ENCODE measurements at regions not wholly inside any gene's neighbourhood (a gene's known extent, or its start where the extent isn't known, plus 50 kb on each side); places are given as distances from the start of the nearest gene placed in this dataset.
"Not testable (repeated sequence)": the region's sequence is repeated elsewhere in the genome, so short reads cannot be mapped to it uniquely, and the experiment has no call there.

DNA sequence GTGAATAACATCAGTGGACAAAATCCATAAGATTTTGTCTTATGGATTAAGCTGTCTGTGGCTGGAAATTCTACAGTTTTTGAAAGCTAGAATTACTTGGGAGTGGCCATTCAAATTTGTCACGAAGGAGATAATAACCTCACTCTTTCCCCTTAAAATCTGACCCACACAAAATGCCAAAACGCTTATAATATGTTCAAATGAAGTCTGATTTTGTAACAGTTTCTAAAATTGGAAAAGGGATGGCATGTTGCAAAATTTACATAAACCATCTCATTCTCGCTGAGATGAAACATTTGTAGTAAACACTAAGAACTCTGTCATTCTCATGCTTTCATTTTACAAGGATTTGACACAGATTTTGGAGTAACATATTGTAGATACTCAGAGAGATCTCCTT lies 112.7 kb downstream of the GJA1 start:
- DNase-seq (ENCODE audit: low read depth) = no peak

DNA sequence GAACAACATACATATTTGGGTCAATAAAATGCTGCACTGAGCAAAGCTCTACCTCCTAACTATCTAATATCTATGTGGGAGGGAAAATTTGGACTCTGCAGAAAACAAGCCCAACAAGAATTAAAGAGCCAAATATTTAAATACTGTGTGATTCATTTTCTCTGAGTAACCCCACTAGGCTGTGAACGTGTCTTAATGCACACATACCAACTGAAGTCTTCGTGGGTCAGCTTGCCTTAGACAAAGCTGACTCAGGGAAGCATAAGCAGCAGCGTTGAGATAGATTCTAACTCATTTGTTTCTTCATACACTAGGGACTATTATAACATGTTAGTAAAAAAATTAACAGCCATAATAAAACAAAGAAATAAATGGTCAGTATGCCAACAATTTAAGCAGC lies 114.3 kb downstream of the GJA1 start:
- no peak for DNase-seq (ENCODE audit: low read depth)

DNA sequence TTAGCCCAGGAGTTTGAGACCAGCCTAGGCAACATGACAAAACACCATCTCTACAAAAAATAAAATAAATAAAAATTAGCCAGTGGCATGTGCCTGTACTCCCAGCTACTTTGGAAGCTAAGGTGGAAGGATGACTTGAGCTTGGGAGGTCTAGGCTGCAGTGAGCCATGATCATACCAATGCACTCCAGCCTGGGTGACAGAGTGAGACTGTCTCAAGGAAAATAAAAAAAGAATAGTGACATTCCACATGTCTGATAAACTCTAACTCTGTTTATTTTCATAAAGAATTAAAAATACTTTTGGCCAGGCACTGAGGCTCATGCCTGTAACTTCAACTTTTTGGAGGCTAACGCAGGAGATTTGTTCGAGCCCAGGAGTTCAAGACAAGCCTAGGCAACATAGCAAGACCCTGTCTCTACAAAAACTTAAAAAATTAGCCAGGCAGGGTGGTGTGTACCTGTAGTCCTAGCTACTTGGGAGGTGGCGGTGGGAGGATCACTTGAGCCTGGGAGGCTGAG lies 115.1 kb downstream of the GJA1 start:
- no peak for DNase-seq (ENCODE audit: low read depth)

DNA sequence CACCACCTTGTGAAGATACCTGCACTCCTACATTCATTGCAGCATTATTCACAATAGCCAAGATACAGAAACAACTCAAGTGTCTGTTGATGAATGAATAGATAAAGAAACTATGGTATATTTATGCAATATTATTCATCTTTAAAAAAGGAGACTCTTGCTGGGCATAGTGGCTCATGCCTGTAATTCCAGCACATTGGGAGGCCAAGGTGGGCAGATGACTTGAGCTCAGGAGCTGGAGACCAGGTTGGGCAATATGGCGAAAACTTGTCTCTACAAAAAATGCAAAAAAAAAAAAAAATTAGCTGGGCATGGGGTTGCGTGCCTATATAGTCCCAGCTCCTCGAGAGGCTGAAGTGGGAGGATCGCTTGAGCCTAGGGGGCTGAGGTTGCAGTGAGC lies 119.8 kb downstream of the GJA1 start:
- DNase-seq (ENCODE audit: low read depth) = no peak

DNA sequence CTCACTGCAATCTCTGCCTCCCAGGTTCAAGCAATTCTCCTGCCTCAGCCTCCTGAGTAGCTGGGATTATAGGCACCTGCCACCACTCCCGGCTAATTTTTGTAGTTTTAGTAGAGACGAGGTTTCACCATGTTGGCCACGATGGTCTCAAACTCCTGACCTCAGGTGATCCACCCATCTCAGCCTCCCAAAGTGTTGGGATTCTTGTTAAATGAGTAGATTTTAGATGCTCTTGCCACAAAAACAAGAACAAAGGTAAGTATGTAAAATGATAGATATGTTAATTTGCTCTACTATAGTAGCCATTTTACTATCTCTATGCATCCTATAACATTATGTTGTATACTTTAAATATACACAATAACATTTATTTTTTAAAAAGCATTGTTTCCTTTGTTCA lies 120.7 kb downstream of the GJA1 start:
- not testable (repeated sequence) for DNase-seq (ENCODE audit: low read depth)

DNA sequence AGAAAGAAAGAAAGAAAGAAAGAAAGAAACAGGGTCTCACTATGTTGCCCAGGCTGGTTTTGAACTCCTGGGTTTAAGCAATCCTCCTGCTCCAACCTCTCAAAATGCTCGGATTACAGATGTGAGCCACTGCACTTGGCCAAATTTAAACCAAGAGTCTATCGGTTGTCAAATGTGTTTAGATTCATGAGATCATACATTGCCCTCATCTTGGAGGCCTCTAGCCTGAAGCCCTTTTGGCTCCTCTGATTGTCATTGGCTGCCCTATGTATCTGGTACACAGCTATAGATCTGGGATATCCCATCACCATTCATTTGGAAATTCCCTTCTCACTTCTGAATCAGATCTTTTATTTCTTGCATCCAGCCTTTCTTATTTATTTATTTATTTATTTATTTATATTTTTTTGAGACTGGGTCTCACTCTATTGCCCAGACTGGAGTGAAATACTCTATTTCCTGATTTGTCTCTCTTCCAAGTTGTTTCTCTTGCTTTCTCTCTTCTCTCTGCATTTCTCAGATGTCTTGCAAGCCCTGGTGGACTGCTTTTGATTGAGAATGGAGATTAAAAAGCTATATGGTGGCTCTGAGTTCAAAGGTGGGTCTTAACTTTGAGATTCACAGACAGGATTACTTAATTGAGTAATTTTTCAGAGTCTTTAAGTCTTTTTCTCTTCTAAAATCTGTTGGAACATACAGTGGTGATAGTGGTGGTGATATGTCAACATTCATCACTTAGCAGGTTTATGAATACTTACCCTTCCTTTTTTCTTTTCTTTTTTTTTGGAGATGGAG lies 121.9 kb downstream of the GJA1 start:
- no peak for DNase-seq (ENCODE audit: low read depth)

DNA sequence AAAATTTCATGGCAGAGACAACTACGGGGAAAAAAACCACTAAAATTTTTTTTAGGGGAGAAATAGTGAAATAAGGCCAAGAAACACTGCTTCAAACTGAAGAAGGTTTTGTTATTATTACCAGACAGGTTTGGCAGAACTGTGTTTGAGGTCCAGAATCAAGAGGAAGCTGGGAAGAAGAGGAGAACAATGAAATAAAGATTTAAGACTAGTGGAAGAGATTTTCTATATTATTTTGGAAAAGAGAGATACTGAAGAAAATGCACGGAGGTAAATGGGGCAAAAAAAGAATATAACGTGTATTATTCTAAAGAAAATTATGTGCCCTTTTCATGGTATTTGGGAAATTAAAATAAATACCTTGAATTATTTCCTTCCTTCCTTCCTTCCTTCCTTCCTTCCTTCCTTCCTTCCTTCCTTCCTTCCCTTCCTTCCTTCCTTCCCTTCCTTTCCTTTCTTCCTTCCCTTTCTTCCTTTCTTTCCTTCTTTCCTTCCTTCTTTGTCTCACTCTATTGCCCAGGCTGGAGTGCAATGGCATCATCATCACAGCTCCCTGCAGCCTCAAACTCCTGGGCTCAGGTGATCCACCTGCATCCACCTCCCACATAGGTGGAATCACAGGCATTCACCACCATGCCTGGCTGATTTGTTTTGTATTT lies 124.3 kb downstream of the GJA1 start:
- DNase-seq (ENCODE audit: low read depth) = no peak

DNA sequence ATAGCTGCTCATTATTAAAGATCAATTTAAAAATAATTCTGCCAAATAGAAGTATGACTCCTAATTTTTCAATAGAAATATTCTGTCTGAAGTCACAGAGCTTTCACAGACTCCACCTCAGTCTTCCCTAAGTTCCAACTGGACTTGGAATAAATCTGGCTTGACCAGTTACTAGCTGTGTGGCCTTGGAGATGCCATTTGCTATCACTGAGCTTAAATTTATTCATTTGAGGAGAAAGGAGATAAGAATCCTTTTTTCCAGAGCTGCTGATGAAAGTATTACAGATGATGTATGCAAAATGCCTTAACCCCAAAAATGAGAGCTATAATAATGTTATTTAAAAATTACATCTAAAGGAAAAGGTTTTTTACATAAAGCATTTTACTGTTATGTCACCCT lies 125.0 kb downstream of the GJA1 start:
- no peak for DNase-seq (ENCODE audit: low read depth)

DNA sequence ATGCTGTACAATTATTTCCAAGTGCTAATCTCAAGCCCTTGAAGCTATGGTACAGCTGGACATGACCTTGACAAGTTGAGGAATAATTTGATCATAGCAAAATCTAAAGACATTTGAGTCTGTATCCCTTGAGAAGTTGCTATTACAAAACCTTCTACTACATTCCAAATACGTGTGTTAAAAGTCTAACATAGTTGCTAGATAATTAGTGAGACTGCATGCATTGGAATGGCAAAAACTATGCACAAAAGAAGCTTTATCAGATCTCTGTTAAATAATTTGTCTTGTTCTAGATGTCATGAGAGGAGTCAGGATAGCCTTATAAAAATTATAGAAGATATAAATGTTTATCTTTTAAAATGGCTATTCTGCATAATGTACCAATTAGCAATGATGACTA lies 127.8 kb downstream of the GJA1 start:
- DNase-seq (ENCODE audit: low read depth) = no peak

DNA sequence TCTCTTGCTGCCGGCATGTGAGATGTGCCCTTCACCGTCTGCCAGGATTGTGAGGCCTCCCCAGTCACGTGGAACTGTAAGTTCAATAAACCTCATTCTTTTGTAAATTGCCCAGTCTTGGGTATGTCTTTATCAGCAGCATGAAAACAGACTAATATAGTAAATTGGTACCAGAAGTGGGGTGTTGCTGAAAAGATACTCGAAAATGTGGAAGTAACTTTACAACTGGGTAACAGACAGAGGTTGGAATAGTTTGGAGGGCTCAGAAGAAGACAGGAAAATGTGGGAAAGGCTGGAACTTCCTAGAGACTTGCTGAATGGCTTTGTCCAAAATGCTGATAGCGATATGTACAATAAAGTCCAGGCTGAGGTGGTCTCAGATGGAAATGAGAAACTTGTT lies 129.1 kb downstream of the GJA1 start:
- DNase-seq (ENCODE audit: low read depth) = not testable (repeated sequence)

DNA sequence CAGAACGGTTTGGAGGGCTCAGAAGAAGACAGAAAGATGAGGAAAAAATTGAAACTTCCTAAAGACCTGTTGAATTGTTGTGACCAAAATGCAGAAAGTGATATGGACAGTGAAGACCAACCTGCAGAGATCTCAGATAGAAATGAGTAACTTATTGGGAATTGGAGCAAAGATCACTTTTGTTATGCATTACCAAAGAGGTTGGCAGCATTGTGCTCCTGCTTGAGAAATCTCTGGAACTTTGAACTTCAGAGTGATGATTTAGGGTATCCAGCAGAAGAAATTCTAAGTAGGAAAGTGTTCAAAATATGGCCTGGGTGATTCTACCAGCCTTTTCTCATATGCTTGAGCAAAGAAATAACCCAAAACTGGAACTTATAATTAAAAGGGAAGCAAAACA lies 136.0 kb downstream of the GJA1 start:
- no peak for DNase-seq (ENCODE audit: low read depth)

DNA sequence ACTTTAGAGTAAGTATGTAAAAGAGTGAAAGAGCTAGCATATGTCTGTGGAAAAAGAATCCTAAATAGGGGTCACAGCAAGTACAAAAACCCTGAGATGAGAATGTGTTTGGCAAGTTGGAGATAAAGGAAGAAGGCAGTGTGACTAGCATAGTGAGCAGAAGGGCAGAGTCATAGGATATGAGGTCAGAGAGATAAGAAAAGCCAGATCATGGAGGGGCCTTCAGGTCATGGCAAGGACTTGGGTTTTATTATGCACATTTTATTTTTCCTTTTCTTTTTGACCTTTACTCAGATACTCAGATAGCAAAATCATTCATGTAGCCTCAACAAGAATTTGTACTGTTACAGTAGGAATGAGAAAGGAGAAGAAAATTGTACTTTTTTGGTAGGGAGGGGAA lies 138.0 kb downstream of the GJA1 start:
- no peak for DNase-seq (ENCODE audit: low read depth)

DNA sequence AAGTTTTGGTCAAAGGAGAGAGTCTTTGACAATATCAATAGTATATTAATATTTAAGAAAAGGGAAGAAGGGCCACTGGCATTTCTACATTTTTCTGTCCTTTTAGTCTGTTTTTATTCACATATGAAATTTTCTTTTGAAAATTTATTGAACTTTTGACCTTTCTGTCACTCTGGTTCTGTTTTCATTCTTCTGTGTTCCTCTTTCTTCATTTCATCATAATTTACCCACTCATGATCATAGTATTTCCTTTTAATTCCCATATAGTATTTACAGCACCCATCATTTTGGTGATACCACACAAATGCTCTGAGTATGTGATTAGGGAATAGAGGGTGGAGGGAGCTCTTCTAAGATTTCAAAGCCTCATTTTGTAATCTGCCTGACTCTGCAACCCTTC lies 142.8 kb downstream of the GJA1 start:
- no peak for DNase-seq (ENCODE audit: low read depth)

DNA sequence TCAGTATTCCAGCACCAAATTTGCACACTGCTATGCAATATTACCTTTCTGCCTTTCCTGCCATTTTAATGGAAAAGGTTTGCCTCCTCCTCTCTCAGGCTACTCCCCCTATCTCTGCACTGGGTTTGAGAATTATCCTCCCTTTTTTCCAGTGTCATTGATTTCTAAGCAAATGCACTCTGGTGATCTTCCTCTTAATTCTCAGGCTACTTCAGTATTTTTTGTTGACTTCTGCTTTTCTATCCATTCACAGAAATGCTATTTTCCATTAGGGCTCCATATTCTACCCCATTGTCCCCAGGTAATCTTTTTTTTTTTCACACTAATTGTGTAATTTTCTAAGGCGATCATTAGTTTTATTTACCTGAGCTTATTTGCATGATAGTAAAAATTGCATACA lies 144.0 kb downstream of the GJA1 start:
- DNase-seq (ENCODE audit: low read depth) = no peak

DNA sequence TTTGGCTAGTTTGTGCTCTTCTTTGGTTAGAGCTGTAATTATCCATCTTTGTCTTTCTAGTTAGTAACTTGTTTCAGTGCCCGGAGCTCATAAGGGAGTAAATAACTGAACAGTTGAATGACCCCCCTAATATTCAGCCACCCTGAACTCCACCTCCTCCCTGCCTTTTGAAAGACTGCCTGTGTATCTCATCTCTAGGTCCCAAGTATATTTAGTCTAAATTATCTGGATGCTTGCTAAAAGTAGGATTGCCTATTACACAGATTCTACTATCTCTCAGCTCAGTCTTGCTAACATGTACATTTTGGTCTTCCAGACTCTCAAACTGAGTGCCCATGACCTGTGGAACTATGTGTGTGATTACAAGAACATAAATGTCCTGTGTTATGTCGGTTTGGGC lies 145.9 kb downstream of the GJA1 start:
- no peak for DNase-seq (ENCODE audit: low read depth)

DNA sequence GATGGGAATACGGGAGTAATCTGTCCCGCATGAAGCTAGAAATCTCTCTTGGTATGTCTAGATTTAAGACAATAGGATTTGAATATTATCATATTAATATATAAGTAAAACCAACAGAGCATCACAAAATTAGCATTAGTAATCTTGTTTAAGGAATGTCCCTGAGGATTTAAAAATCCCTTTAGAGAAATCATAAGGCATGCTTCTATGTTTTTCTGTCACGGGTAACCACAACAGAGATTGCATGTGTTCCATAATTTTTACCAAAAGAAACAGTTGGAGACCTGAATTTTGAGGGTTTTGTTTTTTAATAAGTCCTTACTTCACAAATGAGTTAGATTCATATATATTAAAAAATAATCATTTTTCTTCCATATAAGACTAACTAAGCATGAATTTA lies 146.8 kb downstream of the GJA1 start:
- DNase-seq (ENCODE audit: low read depth) = no peak

DNA sequence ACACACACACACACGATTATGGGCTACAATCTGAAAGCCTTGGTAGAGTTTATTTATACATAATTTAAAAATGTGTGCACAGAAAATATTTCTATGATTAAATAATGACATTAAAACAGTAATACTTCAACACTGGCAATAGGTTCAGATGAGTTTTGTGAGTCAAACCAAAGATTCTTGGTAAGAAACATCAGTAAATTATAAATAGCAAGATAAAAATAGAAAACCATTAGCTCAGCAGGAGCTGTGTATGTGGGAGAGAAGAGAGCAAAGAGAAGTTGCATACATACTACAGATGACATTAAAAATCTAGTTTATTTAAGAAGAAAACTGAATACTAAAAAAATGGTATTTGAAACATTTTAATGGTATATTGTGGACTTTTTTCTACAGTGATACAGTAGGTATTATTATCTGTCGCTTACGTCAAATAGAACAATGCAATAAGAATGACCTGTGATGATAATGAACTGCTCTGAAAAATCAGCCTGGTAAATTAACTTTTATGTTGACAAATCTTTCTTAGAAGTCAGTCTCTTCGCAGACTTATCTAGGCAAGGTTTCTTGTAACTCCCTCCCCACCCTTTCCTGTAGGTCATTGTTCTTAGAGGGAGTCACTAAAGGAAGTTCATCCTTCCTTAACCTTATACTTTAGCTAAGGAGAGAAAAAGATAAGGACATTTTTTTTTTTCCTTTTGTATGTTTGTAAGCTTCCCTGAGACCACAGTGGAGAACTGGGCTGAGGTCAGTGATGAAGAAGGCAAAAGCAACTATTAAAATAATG lies 149.3 kb downstream of the GJA1 start:
- no peak for DNase-seq (ENCODE audit: low read depth)

DNA sequence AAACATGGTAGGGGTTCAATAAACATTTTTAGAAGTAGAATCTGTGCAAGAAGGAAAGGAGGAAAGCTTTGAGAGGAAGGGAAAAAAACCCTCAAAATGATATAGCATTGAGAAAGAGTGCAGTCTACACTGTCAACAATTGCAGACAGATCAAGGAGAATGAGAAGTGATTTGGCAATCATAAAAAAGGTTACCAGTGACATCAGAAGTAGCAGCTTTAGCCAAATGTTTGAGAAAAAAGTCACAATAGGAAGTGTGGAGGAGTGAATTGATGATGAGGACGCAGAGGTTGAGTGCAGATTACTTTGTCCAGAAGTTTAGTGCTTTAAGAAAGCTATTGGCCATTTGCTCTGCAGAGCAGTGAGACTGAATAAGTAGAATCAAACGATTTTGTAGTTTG lies 155.0 kb downstream of the GJA1 start:
- DNase-seq (ENCODE audit: low read depth) = no peak

DNA sequence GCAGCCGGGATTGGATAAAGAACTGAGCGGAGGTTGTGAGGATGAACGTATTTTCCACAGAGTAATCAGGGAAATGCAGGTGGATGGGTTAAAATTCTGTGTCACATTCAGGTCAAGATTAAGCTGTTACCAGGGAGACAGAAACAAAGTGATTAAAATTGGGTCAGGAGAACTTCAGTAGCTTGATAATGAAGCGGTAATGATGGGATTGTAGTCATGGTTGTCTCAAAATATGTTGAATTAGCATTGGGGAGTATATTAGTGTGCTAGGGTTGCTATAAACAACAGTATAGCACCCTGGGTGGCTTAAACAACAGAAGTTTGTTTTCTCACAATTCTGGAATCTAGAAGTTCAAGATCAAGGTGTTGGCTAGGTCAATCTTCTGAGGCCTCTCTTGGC lies 155.5 kb downstream of the GJA1 start:
- DNase-seq (ENCODE audit: low read depth) = no peak

DNA sequence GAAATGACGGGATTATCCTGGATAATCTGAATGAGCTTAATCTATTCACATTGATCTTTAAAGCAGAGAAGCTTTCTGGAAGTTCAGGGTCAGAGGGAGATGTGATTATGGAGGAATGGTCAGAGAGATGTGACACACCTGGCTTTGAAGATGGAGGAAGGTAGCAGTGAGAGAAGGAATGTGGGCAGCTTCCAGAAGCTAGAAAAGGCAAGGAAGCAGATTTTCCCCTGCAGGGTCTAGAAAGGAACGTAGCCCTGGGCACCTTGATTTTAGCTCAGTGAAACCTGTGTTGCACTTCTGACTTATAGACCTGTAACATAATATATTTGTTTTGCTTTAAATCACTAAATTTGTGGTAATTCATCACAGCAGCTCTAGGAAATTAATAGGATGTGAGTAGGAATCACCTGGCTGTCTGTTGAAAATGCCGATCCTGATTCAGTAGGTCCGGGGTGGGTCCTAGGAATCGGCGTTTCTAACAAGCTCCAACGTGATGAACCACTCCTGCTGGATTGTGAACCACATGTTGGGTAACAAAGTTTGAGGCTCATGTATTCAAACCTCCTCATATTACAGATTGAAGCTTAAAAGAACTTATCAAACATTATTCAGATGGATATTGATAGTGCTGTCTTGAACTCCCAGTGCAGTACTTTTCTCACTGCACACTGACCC lies 157.0 kb downstream of the GJA1 start:
- no peak for DNase-seq (ENCODE audit: low read depth)

DNA sequence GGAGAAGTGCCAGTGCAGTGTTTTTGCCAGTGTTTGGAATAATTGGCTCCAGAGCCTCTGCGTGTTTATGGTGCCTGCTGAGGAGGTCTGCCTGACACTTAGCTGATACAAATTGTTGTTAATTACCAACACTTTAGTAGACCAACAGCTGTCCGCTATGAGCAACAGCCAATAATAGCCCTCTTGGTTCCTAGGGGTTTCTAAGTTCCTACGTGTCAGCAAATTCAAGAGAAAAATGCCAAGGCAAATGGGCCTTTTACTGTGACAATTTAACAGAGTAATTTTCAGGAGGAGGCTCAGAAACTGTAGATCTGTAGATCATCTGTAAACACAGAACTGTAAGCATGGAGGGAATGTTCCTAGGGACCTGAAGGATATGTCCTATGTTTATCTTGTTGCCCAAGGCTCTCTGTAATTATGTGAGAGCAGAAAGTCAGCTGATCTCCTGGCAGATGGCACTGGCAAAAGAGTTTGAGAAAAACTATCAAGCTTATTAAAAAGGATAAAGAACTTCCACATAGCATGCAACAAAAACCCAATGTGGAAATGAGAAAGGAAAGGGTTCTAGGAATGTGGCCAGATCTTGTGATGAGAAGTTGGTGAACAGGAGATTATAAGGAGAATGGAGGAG lies 157.7 kb downstream of the GJA1 start:
- no peak for DNase-seq (ENCODE audit: low read depth)

DNA sequence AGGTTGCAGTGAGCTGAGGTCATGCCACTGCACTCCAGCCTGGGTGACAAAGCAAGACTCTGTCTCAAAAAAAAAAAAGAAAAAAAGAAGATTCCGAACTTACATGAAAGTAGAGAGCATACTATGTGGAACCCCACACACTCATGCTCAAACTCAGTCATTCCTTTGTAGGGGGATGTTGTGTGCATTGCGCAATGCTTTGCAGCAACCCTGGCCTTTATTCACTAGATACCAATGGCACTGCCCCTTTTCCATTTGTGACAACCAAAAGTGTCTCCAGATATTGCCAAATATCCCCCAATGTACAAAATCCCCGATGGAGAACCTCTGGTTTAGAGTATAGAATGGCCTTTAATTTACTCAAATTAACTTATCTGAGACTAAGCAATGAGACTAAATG lies 158.6 kb downstream of the GJA1 start:
- no peak for DNase-seq (ENCODE audit: low read depth)
